Testis (tissue), 2 donors: ENCODE measurements at regions not wholly inside any gene's neighbourhood (a gene's known extent, or its start where the extent isn't known, plus 50 kb on each side); places are given as distances from the start of the nearest gene placed in this dataset.

ENCODE experiments used
- DNase-seq: peaks from one replicate; pipeline ENCODE4 v3.0.0-alpha.2; 2019
- H3K27ac ChIP-seq, 2 donors: fragments of 200-600 bp; sonication (generic); one replicate each; pipeline ENCODE4 v1.5.1; 2019
- H3K27me3 ChIP-seq: fragments of 200-600 bp; sonication (generic); one replicate; pipeline ENCODE4 v1.5.1; 2019
- H3K36me3 ChIP-seq: fragments of 200-600 bp; sonication (generic); one replicate; pipeline ENCODE4 v1.5.1; 2017; ENCODE audit warnings: low read depth; ENCODE audit errors: missing control alignments
- H3K4me1 ChIP-seq: fragments of 200-600 bp; sonication (generic); one replicate; pipeline ENCODE4 v1.5.1; 2019
- H3K4me3 ChIP-seq, 2 donors: fragments of 200-600 bp; sonication (generic); one replicate each; pipeline ENCODE4 v1.5.1; 2017 to 2019
- H3K9me3 ChIP-seq: fragments of 200-600 bp; sonication (generic); one replicate; pipeline ENCODE4 v1.5.1; 2017
- POLR2A ChIP-seq: fragments of 450-650 bp; IDR thresholded peaks from one replicate; pipeline ENCODE4 v1.6.1; 2017; ENCODE audit warnings: antibody characterized with exemption, mild to moderate bottlenecking, moderate library complexity
- WGBS, 2 donors: methylation state at CpG; one replicate each; pipeline ENCODE4 v1.1.5; 2018; 5-methylcytosine and 5-hydroxymethylcytosine counted together
- intact Hi-C: fragments of 100-400 bp; cut with DNase I; formaldehyde crosslinking; loops from one replicate; pipeline ENCODE4 v1.15.1; 2023; ENCODE audit warnings: low total_unique reads
- TF ChIP-seq, protein P1 (sequence below), 3 experiments: fragments of 450-650 bp in 2 of 3; fragments of 200-600 bp in 1 of 3; sonication (generic) in 1 of 3; IDR thresholded peaks; one replicate each; pipeline ENCODE4 v1.5.1; 2016 to 2019; ENCODE audit warnings: antibody characterized with exemption in 3 of 3, mild to moderate bottlenecking in 2 of 3, moderate library complexity in 1 of 3

DNA sequence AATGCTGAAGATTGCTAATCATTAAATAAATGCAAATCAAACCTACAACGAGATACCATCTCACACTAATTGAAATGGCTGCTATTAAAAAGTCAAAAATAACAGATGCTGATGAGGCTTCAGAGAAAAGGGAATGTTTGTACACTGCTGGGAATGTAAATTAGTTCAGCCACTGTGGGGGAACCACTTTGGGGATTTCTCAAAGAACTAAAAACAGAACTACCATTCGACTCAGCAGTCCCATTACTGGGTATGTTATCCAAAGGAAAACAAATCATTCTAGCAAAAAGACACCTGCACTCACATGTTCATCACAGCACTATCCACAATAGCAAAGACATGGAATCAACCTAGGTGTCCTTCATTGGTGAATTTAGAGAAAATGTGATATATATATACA is 379.0 kb upstream of the CNTNAP2 start:
- no peak overlapping the region for H3K4me3 ChIP-seq
- H3K36me3 ChIP-seq: no peaks in the 10 kb centered on the region
- intact Hi-C loops: no loop called here
- no peaks in the 10 kb centered on the region for H3K27me3 ChIP-seq
- 81 to 82% methylated on average over 2 of the region's 2 CpGs for WGBS, 2 donors
- no peak for DNase-seq
- TF ChIP-seq, protein P1, sequence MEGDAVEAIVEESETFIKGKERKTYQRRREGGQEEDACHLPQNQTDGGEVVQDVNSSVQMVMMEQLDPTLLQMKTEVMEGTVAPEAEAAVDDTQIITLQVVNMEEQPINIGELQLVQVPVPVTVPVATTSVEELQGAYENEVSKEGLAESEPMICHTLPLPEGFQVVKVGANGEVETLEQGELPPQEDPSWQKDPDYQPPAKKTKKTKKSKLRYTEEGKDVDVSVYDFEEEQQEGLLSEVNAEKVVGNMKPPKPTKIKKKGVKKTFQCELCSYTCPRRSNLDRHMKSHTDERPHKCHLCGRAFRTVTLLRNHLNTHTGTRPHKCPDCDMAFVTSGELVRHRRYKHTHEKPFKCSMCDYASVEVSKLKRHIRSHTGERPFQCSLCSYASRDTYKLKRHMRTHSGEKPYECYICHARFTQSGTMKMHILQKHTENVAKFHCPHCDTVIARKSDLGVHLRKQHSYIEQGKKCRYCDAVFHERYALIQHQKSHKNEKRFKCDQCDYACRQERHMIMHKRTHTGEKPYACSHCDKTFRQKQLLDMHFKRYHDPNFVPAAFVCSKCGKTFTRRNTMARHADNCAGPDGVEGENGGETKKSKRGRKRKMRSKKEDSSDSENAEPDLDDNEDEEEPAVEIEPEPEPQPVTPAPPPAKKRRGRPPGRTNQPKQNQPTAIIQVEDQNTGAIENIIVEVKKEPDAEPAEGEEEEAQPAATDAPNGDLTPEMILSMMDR (IDR thresholded peaks at IDR 0.05): no peak
- TF ChIP-seq POLR2A: no peak
- H3K4me1 ChIP-seq: no peaks in the 10 kb centered on the region
- H3K27ac ChIP-seq: no peak overlapping the region
- H3K9me3 ChIP-seq: no peaks in the 10 kb centered on the region

DNA sequence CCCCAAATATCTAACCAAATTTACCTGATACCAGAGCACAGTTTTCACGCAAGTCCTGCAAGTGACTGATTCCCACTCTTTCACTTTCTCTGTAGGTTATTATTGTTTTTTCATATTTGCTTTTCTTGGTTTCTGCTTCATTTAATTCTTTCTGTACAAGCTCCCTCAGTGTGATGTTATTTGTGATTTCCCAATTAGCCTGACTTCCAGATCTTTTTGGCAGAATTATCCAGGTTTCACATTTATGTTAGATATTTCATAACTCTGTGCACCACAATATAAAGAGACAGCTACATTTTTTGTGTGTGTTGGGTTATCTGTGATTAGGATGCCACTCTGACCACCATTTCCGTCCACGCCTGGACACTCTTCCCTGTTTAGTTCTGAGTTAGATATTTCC is 381.5 kb upstream of the CNTNAP2 start:
- no peaks in the 10 kb centered on the region for H3K27me3 ChIP-seq
- no peaks in the 10 kb centered on the region for H3K36me3 ChIP-seq
- no peak overlapping the region for H3K4me3 ChIP-seq
- intact Hi-C loops: no loop called here
- no peaks in the 10 kb centered on the region for H3K9me3 ChIP-seq
- DNase-seq: no peak
- H3K4me1 ChIP-seq: no peaks in the 10 kb centered on the region
- 88 to 89% methylated on average over 3 of the region's 3 CpGs for WGBS, 2 donors
- TF ChIP-seq POLR2A: no peak
- TF ChIP-seq, protein P1 (IDR thresholded peaks at IDR 0.05): no peak
- no peak overlapping the region for H3K27ac ChIP-seq

DNA sequence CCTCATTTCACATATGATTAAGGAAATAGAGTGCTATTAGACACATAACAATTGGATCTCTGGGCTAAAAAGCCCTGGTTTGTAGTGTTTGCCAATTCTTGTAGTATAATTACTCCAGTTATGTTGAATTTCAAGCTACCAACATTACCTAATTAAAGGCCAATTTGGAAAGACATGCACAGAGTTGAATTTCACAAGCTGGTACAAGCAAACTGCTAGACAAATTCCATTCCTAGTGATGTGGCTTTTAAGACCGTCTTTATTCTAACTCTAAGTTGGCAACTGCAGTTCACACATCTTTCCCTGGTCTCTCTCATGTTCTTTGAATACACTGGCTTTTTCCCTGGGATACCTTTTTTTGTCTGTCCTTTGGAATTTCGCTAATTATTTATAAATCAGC is 384.1 kb upstream of the CNTNAP2 start:
- intact Hi-C loops: no loop called here
- WGBS, 2 donors: 50 to 64% methylated on average over 2 of the region's 2 CpGs
- no peak overlapping the region for H3K27ac ChIP-seq
- H3K4me1 ChIP-seq: no peaks in the 10 kb centered on the region
- no peaks in the 10 kb centered on the region for H3K9me3 ChIP-seq
- no peaks in the 10 kb centered on the region for H3K36me3 ChIP-seq
- no peak for TF ChIP-seq POLR2A
- TF ChIP-seq, protein P1 (IDR thresholded peaks at IDR 0.05): no peak
- H3K27me3 ChIP-seq: no peaks in the 10 kb centered on the region
- no peak overlapping the region for H3K4me3 ChIP-seq
- no peak for DNase-seq

DNA sequence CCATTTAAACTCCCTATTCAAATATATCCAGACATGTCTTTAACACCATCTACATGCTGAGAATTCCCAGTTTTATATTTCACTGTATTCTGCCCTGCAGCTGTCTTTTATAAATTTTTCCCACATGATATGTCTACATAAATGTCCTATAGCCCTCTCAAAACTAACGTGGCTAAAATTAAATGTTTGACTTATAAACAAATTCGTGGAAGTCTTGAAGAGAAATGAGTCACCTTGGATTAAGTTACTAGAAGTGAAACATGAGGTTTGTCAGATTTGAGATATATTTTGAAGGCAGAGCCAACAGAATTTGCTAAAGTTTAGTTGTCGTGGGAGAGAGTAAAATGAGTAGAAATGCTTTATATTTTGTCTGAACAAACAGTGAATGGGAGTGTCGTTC is 386.9 kb upstream of the CNTNAP2 start:
- TF ChIP-seq, protein P1 (IDR thresholded peaks at IDR 0.05): no peak
- TF ChIP-seq POLR2A: no peak
- Histone ChIP-seq H3K27me3 (no peaks in the 10 kb centered on the region), H3K36me3 (no peaks in the 10 kb centered on the region), H3K4me1 (no peaks in the 10 kb centered on the region), H3K9me3 (no peaks in the 10 kb centered on the region), H3K4me3 (no peak overlapping the region), H3K27ac (no peak overlapping the region)
- intact Hi-C loops: no loop called here
- WGBS, 2 donors: 79 to 81% methylated on average over 4 of the region's 4 CpGs
- no peak for DNase-seq

DNA sequence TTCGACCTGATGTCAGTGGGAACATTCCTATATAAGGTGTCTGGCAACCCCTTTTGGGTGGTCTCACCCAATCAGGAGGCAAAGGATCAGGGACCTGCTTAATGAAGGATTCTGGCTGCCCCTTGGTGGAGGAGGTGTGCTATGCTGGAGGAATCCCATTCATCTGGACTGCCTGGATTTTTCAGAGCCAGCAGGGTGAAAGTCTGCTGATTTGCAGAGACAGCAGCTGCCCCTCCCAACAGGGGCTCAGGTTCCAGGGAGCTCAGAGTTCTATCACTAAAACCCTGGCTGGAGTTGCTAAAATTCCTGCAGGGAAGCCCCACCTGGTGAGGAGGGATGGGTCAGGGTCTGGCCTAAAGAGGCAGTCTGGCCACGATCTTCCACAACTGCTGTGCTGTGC is 398.5 kb upstream of the CNTNAP2 start:
- intact Hi-C loops: no loop called here
- Histone ChIP-seq H3K4me1 (no peaks in the 10 kb centered on the region), H3K27me3 (no peaks in the 10 kb centered on the region), H3K4me3 (no peak overlapping the region), H3K27ac (no peak overlapping the region), H3K36me3 (no peaks in the 10 kb centered on the region), H3K9me3 (no peaks in the 10 kb centered on the region)
- no peak for DNase-seq
- 52 to 68% methylated on average over 2 of the region's 2 CpGs for WGBS, 2 donors
- TF ChIP-seq POLR2A: no peak
- TF ChIP-seq, protein P1 (IDR thresholded peaks at IDR 0.05): no peak
